HEK293 (cell line): ENCODE measurements at regions not wholly inside any gene's neighbourhood (a gene's known extent, or its start where the extent isn't known, plus 50 kb on each side); places are given as distances from the start of the nearest gene placed in this dataset.
"Not testable (repeated sequence)": the region's sequence is repeated elsewhere in the genome, so short reads cannot be mapped to it uniquely, and the experiment has no call there.

Source experiments
- CTCF ChIA-PET: fragments of 350-600 bp; formaldehyde crosslinking; extraction: SDS; loops from one replicate; lab custom pipeline; 2021; ENCODE audit warnings: antibody characterized with exemption; lab: Yijun Ruan, JAX
- POLR2A ChIA-PET: fragments of 300-600 bp; formaldehyde crosslinking; extraction: SDS; loops from one replicate; lab custom pipeline; 2020; ENCODE audit warnings: antibody characterized with exemption, inconsistent platforms; lab: Yijun Ruan, JAX
- H3K27ac ChIP-seq: fragments of 200-500 bp; sonication (Bioruptor generic); 2 replicates; pipeline ENCODE4 v1.5.1; 2014; ENCODE audit warnings: low read depth, low read length, control low read depth, inconsistent platforms; ENCODE audit errors: extremely low read depth
- H3K36me3 ChIP-seq, 2 experiments: fragments of 200-500 bp in 1 of 2; sonication (Bioruptor generic) in 1 of 2; 1 replicate in 1 of 2; 2 replicates in 1 of 2; pipeline ENCODE4 v1.5.1; 2014 to 2017; ENCODE audit warnings: inconsistent platforms in 2 of 2, low read length in 2 of 2; ENCODE audit not compliant: control insufficient read depth in 2 of 2, insufficient read depth in 1 of 2
- H3K4me1 ChIP-seq: fragments of 200-500 bp; sonication (Bioruptor generic); 2 replicates; pipeline ENCODE4 v1.5.1; 2014; ENCODE audit warnings: mild to moderate bottlenecking, low read length, inconsistent platforms; ENCODE audit not compliant: control insufficient read depth, insufficient read depth
- H3K4me3 ChIP-seq: 2 replicates; pipeline ENCODE4 v1.5.1; 2011; ENCODE audit warnings: low read depth, mild to moderate bottlenecking, control low read depth, low read length, moderate library complexity
- H3K9me3 ChIP-seq: fragments of 200-500 bp; sonication (Bioruptor generic); 2 replicates; pipeline ENCODE4 v1.5.1; 2014; ENCODE audit warnings: low read depth, low read length, inconsistent platforms; ENCODE audit not compliant: control insufficient read depth, insufficient read depth
- FEZF1 ChIP-seq: fragments of 450-650 bp; formaldehyde crosslinking; IDR thresholded peaks from 2 replicates; pipeline ENCODE4 v1.5.1; 2016; ENCODE audit warnings: missing biosample characterization, missing genetic modification characterization
- GLIS2 ChIP-seq: fragments of 450-650 bp; formaldehyde crosslinking; IDR thresholded peaks from 2 replicates; pipeline ENCODE4 v1.5.1; 2016; ENCODE audit warnings: missing biosample characterization, missing genetic modification characterization
- INSM2 ChIP-seq: fragments of 450-650 bp; formaldehyde crosslinking; IDR thresholded peaks from 2 replicates; pipeline ENCODE4 v1.5.1; 2016; ENCODE audit warnings: missing biosample characterization, missing genetic modification characterization
- KLF16 ChIP-seq: fragments of 450-650 bp; formaldehyde crosslinking; IDR thresholded peaks from 2 replicates; pipeline ENCODE4 v1.5.1; 2017; ENCODE audit warnings: missing biosample characterization, missing genetic modification characterization
- ZNF114 ChIP-seq: fragments of 450-650 bp; formaldehyde crosslinking; IDR thresholded peaks from 2 replicates; pipeline ENCODE4 v1.5.0; 2017; ENCODE audit warnings: missing biosample characterization, missing genetic modification characterization
- ZNF223 ChIP-seq: fragments of 450-650 bp; formaldehyde crosslinking; IDR thresholded peaks from 2 replicates; pipeline ENCODE4 v1.5.1; 2016; ENCODE audit warnings: missing biosample characterization, missing genetic modification characterization
- ZNF26 ChIP-seq: fragments of 450-650 bp; formaldehyde crosslinking; IDR thresholded peaks from 2 replicates; pipeline ENCODE4 v1.5.1; 2016; ENCODE audit warnings: missing biosample characterization, missing genetic modification characterization
- ZNF280D ChIP-seq: fragments of 450-650 bp; formaldehyde crosslinking; IDR thresholded peaks from 2 replicates; pipeline ENCODE4 v1.5.1; 2016; ENCODE audit warnings: missing biosample characterization, missing genetic modification characterization
- ZNF292 ChIP-seq: fragments of 450-650 bp; formaldehyde crosslinking; IDR thresholded peaks from 2 replicates; pipeline ENCODE4 v1.5.1; 2016; ENCODE audit warnings: low read depth, missing biosample characterization, missing genetic modification characterization, borderline replicate concordance
- ZNF488 ChIP-seq: fragments of 450-650 bp; formaldehyde crosslinking; IDR thresholded peaks from 2 replicates; pipeline ENCODE4 v1.5.1; 2016; ENCODE audit warnings: missing biosample characterization, missing genetic modification characterization
- ZNF518A ChIP-seq: fragments of 450-650 bp; formaldehyde crosslinking; conservative IDR thresholded peaks from 2 replicates; pipeline ENCODE4 v1.5.1; 2016; ENCODE audit warnings: low read depth, missing biosample characterization, missing genetic modification characterization
- ZNF600 ChIP-seq: fragments of 450-650 bp; formaldehyde crosslinking; IDR thresholded peaks from 2 replicates; pipeline ENCODE4 v1.5.1; 2016; ENCODE audit warnings: missing biosample characterization, missing genetic modification characterization
- ZNF701 ChIP-seq: fragments of 450-650 bp; formaldehyde crosslinking; IDR thresholded peaks from 2 replicates; pipeline ENCODE4 v1.5.1; 2016; ENCODE audit warnings: missing biosample characterization, missing genetic modification characterization
- ZNF792 ChIP-seq: fragments of 450-650 bp; formaldehyde crosslinking; IDR thresholded peaks from 2 replicates; pipeline ENCODE4 v1.5.1; 2016; ENCODE audit warnings: missing biosample characterization, missing genetic modification characterization
- ZNF830 ChIP-seq: fragments of 450-650 bp; IDR thresholded peaks from 2 replicates; pipeline ENCODE4 v1.5.0; 2018; ENCODE audit warnings: missing biosample characterization, missing genetic modification characterization, low read depth, mild to moderate bottlenecking, moderate library complexity
- ZSCAN23 ChIP-seq: fragments of 450-650 bp; formaldehyde crosslinking; IDR thresholded peaks from 2 replicates; pipeline ENCODE4 v1.5.1; 2016; ENCODE audit warnings: missing biosample characterization, missing genetic modification characterization
- ZXDB ChIP-seq: fragments of 450-650 bp; formaldehyde crosslinking; IDR thresholded peaks from 2 replicates; pipeline ENCODE4 v1.5.1; 2016; ENCODE audit warnings: missing biosample characterization, missing genetic modification characterization

GRCh38 chr7:125924037-125924436 lies 994.4 kb upstream of the POT1 start:
- Histone ChIP-seq H3K27ac (no peak overlapping the region), H3K9me3 (no peaks in the 10 kb centered on the region), H3K36me3 (no peaks in the 10 kb centered on the region), H3K4me1 (peaks cover 2% of the 10 kb centered on the region; the same call in 1 of the 2 replicates), H3K4me3 (no peak overlapping the region)
- POLR2A ChIA-PET, result no interaction called here
- CTCF ChIA-PET, result no interaction called here
- no peak for TF ChIP-seq ZNF518A (tag by site-specific recombination)
- no peak for TF ChIP-seq ZNF701 (tag by site-specific recombination)
- TF ChIP-seq ZXDB (tag by site-specific recombination), result no peak
- no peak for TF ChIP-seq FEZF1 (tag by site-specific recombination)
- no peak for TF ChIP-seq KLF16 (tag by site-specific recombination)
- no peak for TF ChIP-seq ZNF223 (tag by site-specific recombination)
- TF ChIP-seq ZNF488 (tag by site-specific recombination), result no peak
- no peak for TF ChIP-seq ZNF600 (tag by site-specific recombination)
- TF ChIP-seq ZNF792 (tag by site-specific recombination), result no peak
- TF ChIP-seq GLIS2 (tag by site-specific recombination), result no peak
- TF ChIP-seq ZSCAN23 (tag by site-specific recombination), result no peak
- no peak for TF ChIP-seq ZNF114 (tag by site-specific recombination)
- TF ChIP-seq INSM2 (tag by site-specific recombination), result no peak
- no peak for TF ChIP-seq ZNF830
- TF ChIP-seq ZNF26 (tag by site-specific recombination), result no peak
- TF ChIP-seq ZNF280D (tag by site-specific recombination), result no peak
- TF ChIP-seq ZNF292 (tag by site-specific recombination), result no peak

- POLR2A ChIA-PET, CTCF ChIA-PET: not testable (repeated sequence)
These were observed 985.8 kb upstream of the POT1 start for GRCh38 chr7:125915381-125915948.

More at GRCh38 chr7:125915381-125915948, 985.8 kb upstream of the POT1 start:
- H3K9me3 ChIP-seq, H3K4me3 ChIP-seq, H3K27ac ChIP-seq, H3K4me1 ChIP-seq, H3K36me3 ChIP-seq: not testable (repeated sequence)
